GM18870 (cell line): ENCODE measurements at regions not wholly inside any gene's neighbourhood (a gene's known extent, or its start where the extent isn't known, plus 50 kb on each side); places are given as distances from the start of the nearest gene placed in this dataset.
"Not testable (repeated sequence)": the region's sequence is repeated elsewhere in the genome, so short reads cannot be mapped to it uniquely, and the experiment has no call there.

Source experiments
- ATAC-seq: cut with Tn5 transposase; IDR thresholded peaks from one replicate; pipeline ENCODE4 v1.9.1; 2021; ENCODE audit warnings: moderate library complexity; ENCODE audit not compliant: unreplicated experiment

DNA sequence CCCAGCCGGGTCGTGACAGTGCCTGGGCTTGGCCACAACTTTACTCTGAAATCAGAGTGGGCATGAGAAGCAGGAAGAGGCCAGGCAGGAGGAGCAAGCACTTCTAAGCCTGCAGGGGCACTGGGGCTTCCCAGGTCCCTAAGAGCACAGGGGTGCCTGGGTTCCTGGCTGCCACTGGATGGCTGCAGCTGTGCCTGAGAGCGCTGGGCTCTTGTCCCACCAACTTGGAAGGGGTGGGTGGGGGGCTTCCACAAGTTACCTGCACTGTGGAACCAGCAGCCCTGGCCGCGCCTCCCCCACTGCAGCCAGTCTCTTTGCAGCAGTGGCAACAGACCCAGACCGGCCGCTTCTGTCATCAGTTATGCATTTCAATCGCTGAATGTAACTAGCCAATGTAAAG, 434.7 kb upstream of the GRM3 start:
- no peak for ATAC-seq

DNA sequence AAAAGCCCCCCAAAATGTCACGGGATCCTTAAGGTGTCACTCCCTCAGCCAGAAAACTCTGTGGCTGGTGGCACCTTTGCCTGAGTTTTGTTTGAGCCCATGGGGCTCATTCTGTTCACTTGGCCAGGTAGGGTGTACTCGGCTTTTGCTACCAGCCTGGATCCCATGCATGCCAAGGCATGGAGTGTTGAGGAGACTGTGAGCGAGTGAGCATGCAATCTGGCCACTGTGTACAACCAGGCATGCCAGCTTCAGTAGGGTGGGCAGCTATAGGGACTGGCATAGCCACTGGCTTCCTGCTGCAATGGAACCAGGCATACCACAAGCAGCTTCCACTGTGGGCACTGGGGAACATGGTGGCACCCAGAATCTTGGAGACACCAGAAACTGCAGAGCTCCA, 436.0 kb upstream of the GRM3 start:
- ATAC-seq = no peak

DNA sequence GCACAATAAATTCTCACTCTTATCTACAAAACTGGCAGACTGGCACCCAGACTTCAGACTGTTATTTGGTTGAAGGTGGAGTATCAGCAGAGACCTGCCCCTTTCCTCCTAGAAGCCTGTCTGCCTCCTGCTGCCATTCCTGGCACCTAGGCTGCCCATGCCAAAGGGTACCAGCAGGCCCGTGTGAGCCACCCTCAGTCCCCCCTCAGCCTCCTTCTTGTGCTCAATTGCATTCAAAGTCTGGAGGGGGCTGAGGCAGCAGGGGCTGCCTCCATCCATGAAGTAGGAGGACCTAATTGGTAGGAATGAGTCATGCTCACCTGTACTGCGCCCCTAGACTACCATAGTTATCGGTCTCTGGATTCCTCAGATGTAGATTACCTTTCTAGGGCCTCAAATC, 440.9 kb upstream of the GRM3 start:
- no peak for ATAC-seq

DNA sequence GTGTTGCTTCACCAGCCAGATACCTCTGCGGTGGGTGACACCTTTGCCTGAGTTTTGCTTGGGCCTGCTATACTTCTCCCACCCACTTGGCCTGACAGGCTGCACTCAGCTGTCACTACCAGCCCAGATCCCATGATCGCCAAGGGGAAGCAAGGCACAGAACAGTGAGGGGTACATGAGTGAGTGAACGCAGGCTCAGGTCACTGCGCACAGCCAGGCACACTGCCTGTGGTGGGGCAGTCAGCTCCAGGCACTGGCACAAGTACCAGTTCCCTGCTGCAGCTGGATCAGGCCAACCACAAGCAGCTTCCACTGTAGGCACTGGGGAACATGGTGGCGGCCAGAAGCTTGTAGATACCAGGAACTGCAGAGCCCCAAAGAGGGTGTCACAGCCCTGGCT, 441.9 kb upstream of the GRM3 start:
- no peak for ATAC-seq

DNA sequence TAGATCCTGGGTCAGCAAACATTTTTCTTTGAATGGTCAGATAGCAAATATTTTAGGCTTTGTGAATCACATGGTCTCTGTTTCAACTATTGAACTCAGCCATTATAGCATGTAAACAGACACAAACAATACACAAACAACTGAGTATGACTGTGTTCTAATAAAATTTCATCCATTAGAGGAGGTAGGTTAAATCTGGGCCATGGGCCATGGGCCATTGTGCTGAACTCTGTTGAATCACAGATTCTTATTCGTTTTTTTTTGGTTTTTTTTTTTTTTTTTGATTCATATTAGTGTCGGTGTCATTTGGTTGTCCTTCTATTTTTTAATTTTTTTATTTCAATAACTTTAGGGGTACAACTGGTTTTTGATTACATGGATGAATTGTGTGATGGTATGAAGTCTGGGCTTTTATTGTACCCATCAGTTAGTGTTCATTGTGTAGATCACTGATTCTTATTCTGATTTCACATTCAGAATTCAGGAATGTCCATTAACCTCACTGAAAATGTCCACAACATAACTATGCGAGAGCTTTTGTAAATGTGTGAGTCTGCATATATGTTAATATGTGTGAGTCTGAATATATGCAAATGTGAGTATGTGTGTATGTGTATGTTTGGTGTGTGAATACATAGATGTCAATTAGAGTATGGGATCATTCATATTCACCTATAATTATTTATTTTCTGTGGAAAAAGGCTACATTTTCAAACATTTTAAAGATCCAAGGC, 443.7 kb upstream of the GRM3 start:
- ATAC-seq = no peak

DNA sequence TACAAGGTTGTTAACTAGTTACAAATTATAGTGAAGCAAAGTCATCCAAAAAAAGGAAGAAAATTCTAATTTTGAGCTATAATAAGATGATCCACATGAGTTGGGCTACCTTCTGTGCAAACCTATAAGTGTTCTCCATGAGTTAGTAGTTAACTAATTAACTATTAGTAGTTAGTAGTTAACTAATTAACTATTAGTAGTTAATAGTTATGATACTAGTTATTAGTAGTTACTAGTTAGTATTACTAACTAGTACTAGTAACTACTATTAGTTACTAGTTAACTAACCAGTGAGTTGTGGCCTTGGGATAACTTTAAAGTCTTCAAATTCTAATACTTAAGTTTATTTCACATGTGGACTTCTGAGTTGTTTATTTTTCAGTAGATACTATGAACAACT, 453.4 kb upstream of the GRM3 start:
- no peak for ATAC-seq

DNA sequence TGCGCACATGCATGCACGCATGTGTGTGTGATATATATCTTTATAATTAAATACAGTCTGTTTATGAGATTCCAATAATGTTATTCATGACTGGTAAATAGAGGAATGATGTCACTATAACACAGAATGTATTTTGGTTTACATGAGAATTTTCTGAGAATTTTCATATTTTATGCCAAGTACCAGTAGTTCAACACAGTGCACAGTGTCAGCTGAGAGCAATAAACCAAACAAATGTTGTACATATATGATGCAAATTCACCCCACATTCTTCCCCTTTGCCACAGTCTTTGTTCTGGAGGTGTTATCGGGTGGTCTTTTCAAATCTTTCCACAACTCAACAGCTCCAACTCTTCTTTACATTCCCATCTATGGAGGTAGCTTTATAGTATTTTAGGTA, 462.2 kb upstream of the GRM3 start:
- no peak for ATAC-seq

DNA sequence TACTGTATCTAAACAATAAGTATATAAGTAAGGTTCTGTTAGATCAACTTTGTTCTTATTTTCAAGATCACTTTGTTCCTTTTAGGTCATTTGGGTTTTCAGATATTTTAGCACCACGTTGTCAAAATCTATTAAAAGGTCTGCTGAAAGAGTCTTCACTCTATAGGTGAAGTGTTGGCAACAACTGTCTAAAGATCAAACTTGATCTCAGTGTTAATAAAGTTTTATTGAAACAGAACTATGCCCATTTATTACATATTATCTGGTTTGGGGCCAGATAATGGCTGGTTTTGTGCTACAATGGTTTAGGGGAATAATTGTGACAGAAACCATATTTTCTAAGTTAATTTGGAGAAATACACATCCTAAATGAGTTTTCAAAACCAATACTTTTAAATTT, 478.9 kb upstream of the GRM3 start:
- no peak for ATAC-seq

DNA sequence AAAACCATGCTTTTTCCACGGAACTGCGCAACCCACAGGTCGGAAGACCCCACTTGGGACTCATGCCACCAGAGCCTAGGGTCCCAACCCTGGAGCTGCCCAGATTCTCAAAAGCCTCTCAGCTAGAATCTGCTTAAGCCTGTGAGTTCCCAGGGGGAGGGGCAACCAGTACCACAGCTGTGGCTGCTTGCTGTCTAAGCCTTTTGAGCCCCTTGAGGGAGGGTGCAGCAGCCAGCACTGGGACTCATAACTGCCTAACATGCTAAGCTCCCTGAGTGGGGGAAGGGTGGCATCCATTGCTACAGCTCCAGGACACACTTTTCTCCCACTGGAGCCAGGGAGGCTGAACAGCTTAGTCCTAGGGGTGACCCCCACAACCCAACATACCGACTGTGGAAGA, 485.6 kb upstream of the GRM3 start:
- no peak for ATAC-seq

DNA sequence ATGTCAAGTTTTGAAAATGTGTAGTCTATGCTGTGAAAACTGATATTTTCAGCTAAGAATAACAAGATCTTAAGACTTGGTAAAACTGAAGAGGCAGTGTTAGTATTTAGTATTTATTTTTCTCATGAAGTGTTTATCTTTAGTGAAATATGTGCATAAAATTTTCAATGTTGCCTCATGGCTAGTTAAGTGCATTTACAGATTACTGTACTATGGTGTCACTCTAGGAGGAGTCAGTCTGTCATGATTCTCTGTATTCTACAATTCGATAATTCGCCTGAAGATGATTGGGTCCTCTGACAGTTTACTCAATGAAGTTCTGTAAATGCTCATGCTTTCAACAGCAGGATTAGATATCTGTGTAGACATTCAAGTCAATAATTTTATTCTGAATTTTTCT, 488.1 kb upstream of the GRM3 start:
- ATAC-seq = no peak

DNA sequence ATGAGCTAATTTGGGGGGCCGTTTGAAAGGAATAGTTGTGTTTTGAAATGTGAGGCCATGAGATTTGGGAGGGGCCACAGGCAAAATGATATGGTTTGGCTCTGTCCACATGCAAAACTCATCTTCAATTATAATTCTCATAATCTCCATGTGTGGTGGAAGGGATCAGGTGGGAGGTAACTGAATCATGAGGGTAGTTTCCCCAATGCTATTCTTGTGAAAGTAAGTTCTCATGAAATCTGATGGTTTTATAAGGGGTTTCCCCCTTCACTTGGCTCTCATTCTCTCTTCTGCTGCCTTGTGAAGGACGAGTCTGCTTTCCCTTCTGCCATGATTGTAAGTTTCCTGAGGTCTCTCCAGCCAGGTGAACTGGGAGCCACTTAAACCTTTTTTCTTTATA, 490.8 kb upstream of the GRM3 start:
- no peak for ATAC-seq

DNA sequence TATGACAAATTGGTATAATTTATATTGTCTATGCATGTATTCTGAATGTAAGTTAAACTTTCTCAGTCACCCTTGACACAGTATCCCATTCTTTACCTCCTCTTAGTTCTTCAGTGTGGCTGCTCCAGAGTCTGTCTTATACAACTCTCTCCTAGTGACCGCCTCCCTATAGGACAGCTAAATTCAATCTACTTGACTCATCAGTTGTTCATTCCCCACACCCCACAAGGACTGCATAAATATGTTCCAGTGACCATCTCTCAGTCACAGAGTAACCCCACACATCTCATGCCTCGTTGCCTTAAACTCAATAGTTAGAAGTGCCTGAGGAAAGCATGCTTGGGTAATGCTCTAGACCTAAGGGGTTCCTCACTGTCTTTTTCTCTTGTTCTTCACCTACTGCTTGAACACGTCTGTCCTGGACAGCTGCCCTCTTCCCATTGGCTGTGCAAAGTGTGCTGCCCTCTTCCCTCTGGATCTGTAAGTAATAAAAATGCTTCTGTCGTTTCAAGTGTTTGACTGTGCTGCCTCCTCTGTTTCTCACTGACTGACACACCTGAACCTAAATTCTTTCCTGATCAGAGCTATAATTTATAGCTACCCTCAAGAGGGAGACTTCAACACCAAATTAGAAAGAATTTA, 494.6 kb upstream of the GRM3 start:
- ATAC-seq = no peak

DNA sequence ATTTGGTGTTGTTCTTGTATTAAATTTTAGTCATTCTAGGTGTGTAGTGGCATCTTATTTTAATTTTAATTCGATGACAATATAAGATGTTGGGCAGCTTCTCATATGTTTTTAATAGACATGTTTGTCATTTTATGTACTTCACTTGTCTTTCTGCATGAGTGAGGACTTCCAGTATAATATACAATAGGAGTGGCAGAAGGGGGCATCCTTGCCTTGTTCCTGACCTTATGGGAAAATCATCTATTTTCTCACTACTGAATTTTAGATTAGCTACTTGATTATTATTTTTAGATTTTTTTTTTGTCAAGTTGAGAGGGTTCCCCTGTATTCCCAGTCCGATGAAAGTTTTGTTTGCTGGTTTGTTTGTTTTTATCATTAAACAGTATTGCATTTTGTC, 495.2 kb upstream of the GRM3 start:
- ATAC-seq = no peak

DNA sequence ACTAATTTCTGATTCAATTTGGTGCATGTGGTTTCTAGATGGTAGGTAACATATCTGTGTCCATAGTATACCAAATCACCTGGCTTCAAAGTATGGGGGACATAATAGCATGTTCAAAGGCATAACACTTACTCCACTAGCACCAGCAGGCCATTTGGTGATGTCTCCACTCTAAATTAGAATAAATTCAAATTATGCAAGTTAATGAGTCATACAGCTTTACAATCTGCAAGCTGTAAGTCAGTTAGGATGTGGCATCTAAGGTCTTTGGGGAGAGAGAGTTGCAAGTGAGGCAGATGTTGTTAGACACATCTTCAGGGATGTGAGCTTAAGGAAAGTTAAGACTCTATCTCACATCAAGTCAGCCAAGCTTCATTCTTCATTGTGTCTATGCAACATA, 506.4 kb upstream of the GRM3 start:
- no peak for ATAC-seq

DNA sequence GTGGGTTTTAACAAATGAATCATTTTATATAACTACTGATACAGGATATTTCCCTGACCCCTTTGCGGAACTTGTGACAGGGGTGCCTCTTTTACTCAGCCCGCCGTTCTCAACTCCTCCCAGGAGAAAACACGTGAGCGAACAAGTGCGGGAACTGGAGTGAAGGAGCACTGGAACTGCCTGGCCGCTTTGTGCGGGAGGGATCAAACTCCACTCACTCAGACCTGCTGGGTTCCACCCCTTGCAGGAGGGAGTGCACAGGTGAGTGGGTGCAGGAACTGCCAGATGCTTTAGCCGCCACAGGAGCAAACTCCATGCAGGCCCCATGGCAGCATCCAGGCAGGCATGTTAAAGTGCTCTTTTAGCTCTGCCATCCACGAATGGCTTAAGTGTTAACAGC, 513.4 kb upstream of the GRM3 start:
- no peak for ATAC-seq

DNA sequence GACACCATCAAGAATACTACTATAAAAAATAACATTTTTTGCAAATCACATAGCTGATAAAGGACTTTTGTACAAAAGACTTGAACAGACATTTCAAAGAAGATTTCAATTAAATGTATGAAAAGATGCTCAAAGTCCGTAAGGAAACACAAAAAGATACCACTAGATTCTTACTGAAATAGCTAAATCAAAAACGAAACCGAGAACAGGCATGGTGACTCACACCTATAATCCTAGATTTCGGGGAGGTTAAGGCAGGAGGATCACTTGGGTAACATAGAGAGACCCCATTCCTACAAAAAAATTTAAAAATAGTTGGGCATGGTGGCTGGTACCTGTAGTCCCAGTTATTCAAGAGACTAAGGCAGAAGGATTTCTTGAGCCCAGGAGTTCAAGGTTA, 520.2 kb upstream of the GRM3 start:
- no peak for ATAC-seq

DNA sequence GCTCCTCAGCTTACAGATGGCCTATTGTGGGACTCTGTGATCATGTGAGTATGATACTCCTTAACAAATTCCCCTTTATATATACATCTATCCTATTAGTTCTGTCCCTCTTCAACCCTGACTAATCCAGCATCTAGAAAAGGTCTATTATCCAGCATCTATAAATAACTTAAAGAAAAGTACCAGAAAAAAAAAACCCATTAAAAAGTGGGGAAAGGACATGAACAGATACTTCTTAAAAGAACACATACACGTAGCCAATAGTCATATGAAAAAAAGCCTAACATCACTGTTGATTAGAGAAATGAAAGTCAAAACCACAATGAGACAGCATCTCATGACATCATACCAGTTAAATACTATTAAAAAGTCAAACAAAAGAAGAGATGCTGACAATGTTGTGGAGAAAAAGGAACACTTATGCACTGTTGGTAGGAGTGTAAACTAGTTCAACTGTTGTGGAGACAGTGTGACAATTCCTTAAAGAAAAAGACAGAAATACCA, 549.5 kb upstream of the GRM3 start:
- no peak for ATAC-seq

DNA sequence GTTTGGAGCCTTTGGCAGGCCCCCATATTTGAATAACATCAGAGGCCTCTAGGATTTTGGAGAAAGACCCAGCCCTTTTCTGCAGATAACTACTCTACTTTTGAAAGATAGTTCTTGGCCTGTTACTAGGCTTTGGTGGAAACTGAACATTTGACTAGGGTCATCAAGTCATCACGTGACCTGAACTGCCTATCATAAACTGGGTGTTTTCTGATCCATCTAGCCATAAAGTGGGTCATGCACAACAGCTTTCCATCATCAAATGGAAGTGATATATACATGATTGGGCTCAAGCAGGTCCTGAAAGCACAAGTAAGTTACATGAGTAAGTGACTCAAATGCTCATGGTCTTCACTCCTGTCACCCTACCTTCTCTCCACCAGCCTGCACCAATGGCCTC, 552.3 kb upstream of the GRM3 start:
- no peak for ATAC-seq

DNA sequence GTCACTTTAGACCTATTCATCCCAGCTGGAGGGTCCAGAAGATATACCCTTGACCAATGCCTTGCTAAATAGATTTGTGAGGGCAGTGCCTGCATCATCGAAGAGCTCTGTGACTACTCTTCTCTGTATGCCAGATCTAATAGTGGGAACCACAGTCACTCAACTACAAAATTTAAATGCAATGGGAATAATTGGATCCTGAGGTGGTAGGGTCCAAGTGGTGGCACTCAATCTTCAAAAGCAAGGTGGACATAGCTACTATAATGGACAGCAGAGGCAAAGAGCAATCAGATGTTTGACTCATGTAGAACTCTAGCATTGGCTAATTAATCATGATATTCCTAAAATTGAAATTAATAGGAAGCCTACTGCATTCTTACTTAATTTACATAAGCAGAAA, 554.3 kb upstream of the GRM3 start:
- no peak for ATAC-seq

DNA sequence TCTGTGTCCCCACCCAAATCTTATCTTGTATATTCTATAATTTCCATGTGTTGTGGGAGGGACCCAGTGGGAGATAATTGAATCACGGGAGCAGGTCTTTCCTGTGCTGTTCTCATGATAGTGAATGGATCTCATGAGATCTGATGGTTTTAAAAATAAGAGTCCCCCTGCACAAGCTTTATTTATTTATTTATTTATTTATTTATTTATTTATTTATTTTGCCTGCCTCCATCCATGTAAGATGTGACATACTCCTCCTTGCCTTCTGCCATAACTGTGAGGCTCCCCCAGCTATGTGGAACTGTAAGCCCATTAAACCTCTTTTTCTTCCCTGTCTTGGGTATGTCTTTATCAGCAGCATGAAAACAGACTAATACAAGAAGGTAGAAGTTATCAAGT, 579.1 kb upstream of the GRM3 start:
- not testable (repeated sequence) for ATAC-seq

DNA sequence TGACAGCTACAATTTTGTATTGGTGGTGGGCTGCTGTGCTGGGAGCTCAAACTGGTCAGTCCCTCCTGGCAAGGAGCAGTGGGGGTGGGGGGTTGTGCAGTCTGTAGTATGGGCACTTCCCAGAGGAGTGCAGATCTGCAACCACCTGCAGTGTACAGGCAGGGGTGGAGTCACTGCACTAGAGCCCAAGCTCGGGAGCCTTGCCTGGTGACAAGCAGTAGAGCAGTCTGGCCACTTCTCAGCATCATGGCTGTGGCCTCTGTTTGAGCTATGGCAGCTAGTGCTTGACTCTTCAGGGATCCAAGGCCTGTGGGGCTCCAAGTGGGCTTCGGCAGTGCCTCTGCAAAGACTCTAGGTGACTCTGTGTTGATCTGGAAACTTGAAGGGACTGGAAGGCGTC, 585.1 kb upstream of the GRM3 start:
- ATAC-seq = no peak

DNA sequence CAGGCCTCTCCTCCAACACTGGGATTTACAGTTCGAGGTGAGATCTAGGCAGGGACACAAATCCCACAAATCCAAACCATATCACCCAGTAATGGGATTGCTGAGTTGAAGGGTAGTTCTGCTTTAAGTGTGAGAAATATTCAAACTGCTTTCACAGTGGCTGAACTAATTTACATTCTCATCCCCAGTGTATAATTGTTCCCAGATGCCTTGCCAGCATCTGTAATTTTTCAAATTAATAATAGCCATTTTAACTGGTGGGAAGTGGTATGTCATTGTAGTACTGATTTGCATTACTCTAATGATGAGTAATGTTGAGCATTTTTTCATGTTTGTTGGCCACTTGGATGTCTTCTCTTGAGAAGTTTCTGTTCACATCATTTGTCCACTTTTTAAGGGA, 592.8 kb upstream of the GRM3 start:
- no peak for ATAC-seq

DNA sequence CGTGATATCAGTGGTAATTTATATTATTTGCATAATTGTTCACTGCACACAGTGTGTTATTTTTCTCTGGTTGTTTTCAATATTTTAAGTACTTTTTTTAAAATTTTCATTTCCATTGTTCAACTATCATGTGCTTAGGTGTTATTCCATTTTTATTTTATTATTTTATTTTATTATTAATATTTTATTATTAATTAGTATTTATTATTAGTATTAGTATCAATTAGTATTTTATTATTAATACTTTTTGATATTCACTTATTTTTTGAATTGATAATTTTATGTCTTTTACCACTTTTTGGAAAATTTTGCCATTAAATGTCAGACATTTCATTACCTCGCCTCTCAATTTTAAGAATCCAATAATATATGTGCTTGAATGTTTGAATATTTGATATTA, 593.8 kb upstream of the GRM3 start:
- no peak for ATAC-seq
